Ovary (tissue), 3 donors: ENCODE measurements at regions not wholly inside any gene's neighbourhood (a gene's known extent, or its start where the extent isn't known, plus 50 kb on each side); places are given as distances from the start of the nearest gene placed in this dataset.

ENCODE experiments used
- CTCF ChIP-seq, 3 donors: fragments of 450-650 bp in 2 of 3; fragments of 200-600 bp in 1 of 3; IDR thresholded peaks; one replicate each; pipeline versions ENCODE4 v1.5.1 to v1.8.0; 2016 to 2022; ENCODE audit warnings: antibody characterized with exemption in 3 of 3, mild to moderate bottlenecking in 1 of 3
- EP300 ChIP-seq: sonication (generic); formaldehyde crosslinking; IDR thresholded peaks from one replicate; pipeline ENCODE4 v1.6.1; 2017; ENCODE audit warnings: antibody characterized with exemption
- donor health status: DM: no; HTN: no; CAD: no.

GRCh38 chr15:62777671-62778070 lies 264.9 kb upstream of the TPM1 start:
- TF ChIP-seq CTCF (IDR thresholded peaks at IDR 0.05) (no peak), EP300 (no peak)
